Stimulated activated naive B cell treated with anti-CD40 and anti-IgM and Interleukin-4, amounts not matched to agents 10 μg/mL and 1 μg/mL and 100 μg/mL, for 72 hours (primary cell): ENCODE measurements at regions not wholly inside any gene's neighbourhood (a gene's known extent, or its start where the extent isn't known, plus 50 kb on each side); places are given as distances from the start of the nearest gene placed in this dataset.
"Not testable (repeated sequence)": the region's sequence is repeated elsewhere in the genome, so short reads cannot be mapped to it uniquely, and the experiment has no call there.

Source experiments
- ATAC-seq, 2 donors: fragments of 150-1000 bp; cut with Tn5 transposase; replicated peaks; 2 replicates each; pipeline ENCODE4 v1.10.0; 2021; ENCODE audit warnings: moderate library complexity in 1 of 2
- DNase-seq: peaks from one replicate; pipeline ENCODE4 v3.0.0; 2021
- H3K27ac Mint-ChIP-seq: one replicate; pipeline ENCODE4 v1.8.0; 2022; ENCODE audit warnings: mild to moderate bottlenecking, mixed read lengths
- H3K27me3 Mint-ChIP-seq, 2 donors: one replicate each; pipeline ENCODE4 v1.8.0; 2022; ENCODE audit warnings: mixed read lengths in 2 of 2
- H3K36me3 Mint-ChIP-seq, 2 donors: one replicate each; pipeline ENCODE4 v1.8.0; 2022; ENCODE audit warnings: mixed read lengths in 2 of 2, mild to moderate bottlenecking in 1 of 2
- H3K4me1 Mint-ChIP-seq, 2 donors: one replicate each; pipeline ENCODE4 v1.8.0; 2022; ENCODE audit warnings: mixed read lengths in 2 of 2, mild to moderate bottlenecking in 1 of 2
- H3K4me3 Mint-ChIP-seq, 2 donors: one replicate each; pipeline ENCODE4 v1.8.0; 2022; ENCODE audit warnings: mild to moderate bottlenecking in 2 of 2, mixed read lengths in 2 of 2, moderate library complexity in 1 of 2
- H3K9me3 Mint-ChIP-seq, 2 donors: one replicate each; pipeline ENCODE4 v1.8.0; 2022; ENCODE audit warnings: mixed read lengths in 2 of 2, mild to moderate bottlenecking in 1 of 2

- H3K27me3 Mint-ChIP-seq: no peaks in the 10 kb centered on the region
- H3K36me3 Mint-ChIP-seq: no peaks in the 10 kb centered on the region
- no peaks in the 10 kb centered on the region for H3K4me1 Mint-ChIP-seq
- no peak for DNase-seq
- H3K27ac Mint-ChIP-seq: no peak overlapping the region
- H3K4me3 Mint-ChIP-seq: no peak overlapping the region
- ATAC-seq: no peak
- peaks cover 5 to 7% of the 10 kb centered on the region in 2 donors for H3K9me3 Mint-ChIP-seq
Observed at GRCh38 chr4:141524116-141524515, 112.3 kb upstream of the IL15 start.

GRCh38 chr4:141524841-141525240, 111.5 kb upstream of the IL15 start:
- no peaks in the 10 kb centered on the region for H3K36me3 Mint-ChIP-seq
- ATAC-seq (no peak), DNase-seq (no peak)
- peaks cover 6 to 7% of the 10 kb centered on the region in 2 donors for H3K9me3 Mint-ChIP-seq
- H3K27me3 Mint-ChIP-seq: no peaks in the 10 kb centered on the region
- H3K4me3 Mint-ChIP-seq: no peak overlapping the region
- no peaks in the 10 kb centered on the region for H3K4me1 Mint-ChIP-seq
- H3K27ac Mint-ChIP-seq: no peak overlapping the region

GRCh38 chr4:141530627-141531026, 105.8 kb upstream of the IL15 start:
- no peak overlapping the region for H3K27ac Mint-ChIP-seq
- DNase-seq (no peak), ATAC-seq (no peak)
- H3K9me3 Mint-ChIP-seq: peaks cover 7% of the 10 kb centered on the region in 2 donors
- no peaks in the 10 kb centered on the region for H3K36me3 Mint-ChIP-seq
- H3K27me3 Mint-ChIP-seq: no peaks in the 10 kb centered on the region
- H3K4me1 Mint-ChIP-seq: no peaks in the 10 kb centered on the region
- H3K4me3 Mint-ChIP-seq: no peak overlapping the region

- H3K27me3 Mint-ChIP-seq: no peaks in the 10 kb centered on the region
- H3K36me3 Mint-ChIP-seq: no peaks in the 10 kb centered on the region
- no peak overlapping the region for H3K4me3 Mint-ChIP-seq
Observed at GRCh38 chr4:141534985-141535384, 101.4 kb upstream of the IL15 start.

GRCh38 chr4:141538001-141538400, 98.4 kb upstream of the IL15 start:
- no peak overlapping the region for H3K27ac Mint-ChIP-seq
- H3K9me3 Mint-ChIP-seq: peaks cover 8 to 13% of the 10 kb centered on the region in 2 donors
- no peaks in the 10 kb centered on the region for H3K36me3 Mint-ChIP-seq
- no peak for DNase-seq
- H3K27me3 Mint-ChIP-seq: no peaks in the 10 kb centered on the region
- no peaks in the 10 kb centered on the region for H3K4me1 Mint-ChIP-seq
- no peak overlapping the region for H3K4me3 Mint-ChIP-seq
- no peak for ATAC-seq

More at GRCh38 chr4:141534985-141535384, 101.4 kb upstream of the IL15 start:
- H3K4me1 Mint-ChIP-seq: no peaks in the 10 kb centered on the region
- ATAC-seq (no peak), DNase-seq (no peak)
- H3K9me3 Mint-ChIP-seq: peaks cover 8 to 13% of the 10 kb centered on the region in 2 donors
- no peak overlapping the region for H3K27ac Mint-ChIP-seq

GRCh38 chr4:141540643-141541042, 95.7 kb upstream of the IL15 start:
- Mint-ChIP-seq H3K27ac (no peak overlapping the region), H3K27me3 (no peaks in the 10 kb centered on the region), H3K4me3 (no peak overlapping the region), H3K9me3 (peaks cover 8 to 12% of the 10 kb centered on the region in 2 donors), H3K4me1 (no peaks in the 10 kb centered on the region), H3K36me3 (no peaks in the 10 kb centered on the region)
- DNase-seq: no peak
- ATAC-seq: no peak

GRCh38 chr4:141541851-141542250, 94.5 kb upstream of the IL15 start:
- no peak overlapping the region for H3K27ac Mint-ChIP-seq
- no peak overlapping the region for H3K4me3 Mint-ChIP-seq
- H3K4me1 Mint-ChIP-seq: no peaks in the 10 kb centered on the region
- peaks cover 8 to 12% of the 10 kb centered on the region in 2 donors for H3K9me3 Mint-ChIP-seq
- ATAC-seq (no peak), DNase-seq (no peak)
- H3K27me3 Mint-ChIP-seq: no peaks in the 10 kb centered on the region
- no peaks in the 10 kb centered on the region for H3K36me3 Mint-ChIP-seq

DNA sequence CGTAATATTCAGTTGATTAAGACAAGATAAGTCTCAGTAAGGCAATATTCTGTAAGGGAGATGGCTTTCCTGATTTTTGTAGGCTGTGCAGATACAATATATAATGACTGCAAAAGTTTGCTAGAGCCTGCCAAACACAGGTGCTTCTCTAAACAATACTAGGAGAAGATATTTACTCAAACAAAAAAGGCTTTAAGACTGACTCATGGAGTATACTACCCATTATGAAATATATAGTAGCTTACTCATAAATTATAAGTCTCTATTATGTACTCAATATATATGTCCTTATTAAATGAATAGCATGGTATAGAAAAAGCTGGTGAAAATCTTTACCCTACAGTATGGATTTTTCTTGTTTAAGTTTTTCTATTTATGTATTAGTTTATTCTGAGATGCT, 93.2 kb upstream of the IL15 start:
- H3K4me3 Mint-ChIP-seq: no peak overlapping the region
- ATAC-seq: no peak
- H3K36me3 Mint-ChIP-seq: no peaks in the 10 kb centered on the region
- peaks cover 5 to 6% of the 10 kb centered on the region in 2 donors for H3K9me3 Mint-ChIP-seq
- H3K27ac Mint-ChIP-seq: no peak overlapping the region
- no peaks in the 10 kb centered on the region for H3K4me1 Mint-ChIP-seq
- H3K27me3 Mint-ChIP-seq: no peaks in the 10 kb centered on the region
- no peak for DNase-seq

- H3K4me3 Mint-ChIP-seq: no peak overlapping the region
- H3K9me3 Mint-ChIP-seq: peaks cover 0 to 1% of the 10 kb centered on the region in 2 donors
- H3K4me1 Mint-ChIP-seq: no peaks in the 10 kb centered on the region
- no peak for DNase-seq
- H3K27me3 Mint-ChIP-seq: no peaks in the 10 kb centered on the region
- no peak overlapping the region for H3K27ac Mint-ChIP-seq
- H3K36me3 Mint-ChIP-seq: no peaks in the 10 kb centered on the region
- no peak for ATAC-seq
Observed at GRCh38 chr4:141543706-141544105, 92.7 kb upstream of the IL15 start.

DNA sequence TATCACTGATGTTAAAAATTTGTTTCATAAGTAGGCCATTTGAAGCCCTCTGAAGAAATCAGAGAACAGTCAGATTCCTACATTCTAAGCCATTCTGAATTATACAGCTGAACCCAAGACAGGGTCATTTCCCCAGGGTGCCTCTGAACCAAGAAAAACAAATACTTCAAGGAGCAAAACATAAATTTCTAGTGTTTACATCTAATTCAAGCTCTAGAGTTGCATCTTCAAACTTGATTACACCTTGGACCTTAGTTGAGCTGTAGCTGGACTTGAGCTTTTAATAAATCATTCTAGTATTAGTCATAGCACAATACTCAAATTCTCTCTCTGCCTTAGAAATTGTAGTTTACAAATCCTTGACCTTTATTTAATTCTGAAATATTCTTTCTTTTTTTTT, 87.6 kb upstream of the IL15 start:
- no peak for ATAC-seq

DNA sequence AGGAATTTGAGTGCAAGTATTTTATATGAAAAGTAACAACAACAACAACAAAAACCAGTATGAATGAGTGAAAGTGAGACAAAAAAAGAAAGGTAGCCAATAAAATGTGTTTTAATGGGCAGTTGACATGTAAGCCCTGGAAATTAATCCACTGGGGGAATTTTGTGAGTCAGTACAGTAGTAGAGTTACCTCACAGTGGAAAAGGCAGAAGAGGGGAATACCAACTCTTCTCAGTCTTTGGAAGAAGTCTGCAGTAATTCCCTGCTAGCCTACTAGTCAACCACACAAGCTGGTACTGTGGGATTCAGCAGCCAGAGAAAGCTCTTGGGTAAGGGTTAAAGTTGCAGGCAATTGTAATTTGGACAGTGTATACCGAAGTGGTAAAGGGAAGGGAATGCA, 76.3 kb upstream of the IL15 start:
- no peak for DNase-seq
- H3K9me3 Mint-ChIP-seq: peaks cover 0 to 4% of the 10 kb centered on the region in 2 donors
- peaks cover 0 to 2% of the 10 kb centered on the region in 2 donors for H3K4me1 Mint-ChIP-seq
- H3K36me3 Mint-ChIP-seq: no peaks in the 10 kb centered on the region
- no peak overlapping the region for H3K4me3 Mint-ChIP-seq
- ATAC-seq: peak in 1 of 2 donors; percentile 50
- no peak overlapping the region for H3K27ac Mint-ChIP-seq
- H3K27me3 Mint-ChIP-seq: no peaks in the 10 kb centered on the region

More for the DNA sequence above, 87.6 kb upstream of the IL15 start:
- Mint-ChIP-seq H3K9me3 (peaks cover 16% of the 10 kb centered on the region in 2 donors), H3K36me3 (peaks cover 0 to 5% of the 10 kb centered on the region in 2 donors), H3K4me3 (no peak overlapping the region), H3K27me3 (no peaks in the 10 kb centered on the region), H3K27ac (no peak overlapping the region), H3K4me1 (no peaks in the 10 kb centered on the region)
- no peak for DNase-seq

DNA sequence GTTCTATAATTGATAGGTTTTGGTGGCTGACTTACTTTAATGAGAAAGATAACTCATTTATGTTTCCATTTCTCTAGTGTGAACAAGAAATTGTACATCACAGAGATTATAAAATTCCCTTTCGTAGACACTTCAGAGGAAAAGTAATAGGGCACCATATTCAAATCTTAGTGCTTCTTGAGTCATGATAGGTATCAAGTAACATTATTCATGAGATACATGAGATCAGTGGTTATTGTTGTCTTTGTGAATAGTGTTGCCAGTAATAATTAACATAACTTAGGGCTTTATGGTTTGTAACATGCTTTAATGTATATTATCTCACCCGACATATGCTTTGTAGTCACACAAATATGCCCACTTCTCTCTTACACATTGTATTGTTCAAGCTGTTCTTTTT, 73.7 kb upstream of the IL15 start:
- no peak overlapping the region for H3K27ac Mint-ChIP-seq
- H3K36me3 Mint-ChIP-seq: no peaks in the 10 kb centered on the region
- no peaks in the 10 kb centered on the region for H3K27me3 Mint-ChIP-seq
- H3K4me1 Mint-ChIP-seq: peaks cover 0 to 2% of the 10 kb centered on the region in 2 donors
- DNase-seq: no peak
- ATAC-seq: no peak
- no peak overlapping the region for H3K4me3 Mint-ChIP-seq
- H3K9me3 Mint-ChIP-seq: no peaks in the 10 kb centered on the region

DNA sequence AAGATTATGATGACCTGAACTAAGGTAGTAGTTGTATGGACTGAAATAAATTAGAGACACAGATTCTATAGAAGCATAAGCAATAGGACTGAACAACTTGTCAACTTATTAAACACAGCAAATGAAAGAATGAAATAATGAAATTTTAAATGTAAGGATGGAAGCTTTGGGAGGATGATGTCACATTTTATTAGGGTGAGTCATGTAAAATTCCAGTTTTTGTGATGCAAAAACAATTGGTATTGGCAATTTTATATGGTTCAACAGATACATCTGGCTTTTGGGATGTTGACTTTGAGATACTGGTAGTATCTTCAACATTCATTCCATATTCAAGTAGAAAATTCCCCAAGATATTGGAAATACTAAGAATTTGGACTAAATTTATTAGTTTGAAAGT, 72.7 kb upstream of the IL15 start:
- DNase-seq (no peak), ATAC-seq (no peak)
- no peaks in the 10 kb centered on the region for H3K36me3 Mint-ChIP-seq
- H3K27me3 Mint-ChIP-seq: no peaks in the 10 kb centered on the region
- H3K4me3 Mint-ChIP-seq: no peak overlapping the region
- no peak overlapping the region for H3K27ac Mint-ChIP-seq
- H3K9me3 Mint-ChIP-seq: no peaks in the 10 kb centered on the region
- peaks cover 0 to 2% of the 10 kb centered on the region in 2 donors for H3K4me1 Mint-ChIP-seq

DNA sequence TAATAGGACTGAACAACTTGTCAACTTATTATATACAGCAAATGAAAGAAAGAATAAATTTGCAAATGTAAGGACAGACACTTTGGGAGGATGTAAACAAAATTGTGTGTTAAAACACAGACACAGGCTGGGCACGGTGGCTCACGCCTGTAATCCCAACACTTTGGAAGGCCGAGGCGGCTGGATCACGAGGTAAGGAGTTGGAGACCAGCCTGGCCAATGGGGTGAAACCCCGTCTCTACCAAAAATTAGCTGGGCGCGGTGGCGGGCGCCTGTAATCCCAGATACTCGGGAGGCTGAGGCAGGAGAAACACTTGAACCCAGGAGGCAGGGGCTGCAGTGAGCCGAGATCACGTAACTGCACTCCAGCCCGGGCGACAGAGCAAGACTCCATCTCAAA, 71.4 kb upstream of the IL15 start:
- H3K27ac Mint-ChIP-seq, H3K27me3 Mint-ChIP-seq, DNase-seq, H3K9me3 Mint-ChIP-seq, H3K36me3 Mint-ChIP-seq, H3K4me1 Mint-ChIP-seq, H3K4me3 Mint-ChIP-seq, ATAC-seq: not testable (repeated sequence)

DNA sequence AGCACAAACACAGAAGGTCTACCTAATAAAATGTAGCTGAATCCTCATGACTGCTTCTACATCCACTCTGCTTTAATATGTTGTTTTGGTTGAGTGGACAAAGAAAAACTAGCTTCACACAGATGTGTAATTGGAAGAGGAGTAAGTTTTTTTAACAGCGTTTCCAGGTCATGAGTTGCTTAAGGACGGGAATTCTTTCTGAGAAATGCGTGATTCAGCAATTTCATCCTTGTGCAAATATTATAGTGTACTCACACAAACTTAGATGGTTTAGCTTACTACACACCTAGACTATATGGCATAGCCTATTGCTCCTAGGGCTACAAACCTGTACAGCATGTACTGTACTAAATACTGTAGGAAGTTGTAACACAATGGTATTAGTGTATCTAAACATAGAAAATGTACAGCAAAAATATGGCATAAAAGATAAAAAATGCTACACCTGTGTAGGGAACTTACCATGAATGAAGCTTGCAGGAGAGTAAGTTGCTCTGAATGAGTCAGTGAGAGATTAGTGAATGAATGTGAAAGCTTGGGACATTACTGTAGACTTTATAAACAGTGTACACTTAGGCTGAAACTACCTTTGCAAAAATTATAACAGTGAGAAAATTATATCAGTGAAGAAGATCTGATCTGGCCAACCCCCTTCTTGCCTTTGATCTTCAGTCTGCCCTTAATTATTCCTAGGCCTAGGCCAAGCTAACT, 70.8 kb upstream of the IL15 start:
- H3K9me3 Mint-ChIP-seq: no peaks in the 10 kb centered on the region
- H3K36me3 Mint-ChIP-seq: no peaks in the 10 kb centered on the region
- H3K27ac Mint-ChIP-seq: no peak overlapping the region
- ATAC-seq: no peak
- peaks cover 0 to 3% of the 10 kb centered on the region in 2 donors for H3K4me1 Mint-ChIP-seq
- DNase-seq: no peak
- H3K27me3 Mint-ChIP-seq: no peaks in the 10 kb centered on the region
- H3K4me3 Mint-ChIP-seq: no peak overlapping the region
